ENCODE measurements at regions not wholly inside any gene's neighbourhood (a gene's known extent, or its start where the extent isn't known, plus 50 kb on each side); places are given as distances from the start of the nearest gene placed in this dataset.

GRCh38 chr2:84278386-84278785, 180.7 kb downstream of the SUCLG1 start:
- H3K4me3 ChIP-seq (replicated peaks; ENCODE audit: low read depth, low read length) = no peak overlapping the region
- TF ChIP-seq CTCF (IDR thresholded peaks at IDR 0.05; ENCODE audit: insufficient read depth, low read length, poor library complexity, severe bottlenecking) = no peak
- H3K27me3 ChIP-seq (replicated peaks; ENCODE audit: control insufficient read depth, insufficient read depth, low read length) = no peaks in the 10 kb centered on the region; the same call in 1 of the 2 replicates
- DNase-seq (ENCODE audit: extremely low read depth, insufficient read length) = no peak
- no peaks in the 10 kb centered on the region for H3K36me3 ChIP-seq (ENCODE audit: control insufficient read depth, insufficient read depth, low read length)

GRCh38 chr2:84276590-84277255, 182.4 kb downstream of the SUCLG1 start:
- no peak for DNase-seq (ENCODE audit: extremely low read depth, insufficient read length)
- Histone ChIP-seq H3K4me3 (replicated peaks; ENCODE audit: low read depth, low read length) (no peak overlapping the region), H3K27me3 (replicated peaks; ENCODE audit: control insufficient read depth, insufficient read depth, low read length) (no peaks in the 10 kb centered on the region; the same call in 1 of the 2 replicates), H3K36me3 (ENCODE audit: control insufficient read depth, insufficient read depth, low read length) (no peaks in the 10 kb centered on the region)
- no peak for TF ChIP-seq CTCF (IDR thresholded peaks at IDR 0.05; ENCODE audit: insufficient read depth, low read length, poor library complexity, severe bottlenecking)

GRCh38 chr2:84273406-84273805, 185.7 kb downstream of the SUCLG1 start:
- no peak for TF ChIP-seq CTCF (IDR thresholded peaks at IDR 0.05; ENCODE audit: insufficient read depth, low read length, poor library complexity, severe bottlenecking)
- DNase-seq (ENCODE audit: extremely low read depth, insufficient read length) = no peak
- Histone ChIP-seq H3K36me3 (ENCODE audit: control insufficient read depth, insufficient read depth, low read length) (no peaks in the 10 kb centered on the region), H3K27me3 (replicated peaks; ENCODE audit: control insufficient read depth, insufficient read depth, low read length) (no peaks in the 10 kb centered on the region; the same call in 1 of the 2 replicates), H3K4me3 (replicated peaks; ENCODE audit: low read depth, low read length) (no peak overlapping the region)

- DNase-seq (ENCODE audit: extremely low read depth, insufficient read length) = no peak
- no peak for TF ChIP-seq CTCF (IDR thresholded peaks at IDR 0.05; ENCODE audit: insufficient read depth, low read length, poor library complexity, severe bottlenecking)
Observed at GRCh38 chr2:84271977-84272376, 187.1 kb downstream of the SUCLG1 start.

GRCh38 chr2:84257831-84258230, 201.2 kb downstream of the SUCLG1 start:
- peak; percentile 28 for TF ChIP-seq CTCF (IDR thresholded peaks at IDR 0.05; ENCODE audit: insufficient read depth, low read length, poor library complexity, severe bottlenecking)
- no peaks in the 10 kb centered on the region for H3K36me3 ChIP-seq (ENCODE audit: control insufficient read depth, insufficient read depth, low read length)
- no peak for DNase-seq (ENCODE audit: extremely low read depth, insufficient read length)
- H3K4me3 ChIP-seq (replicated peaks; ENCODE audit: low read depth, low read length) = no peak overlapping the region
- no peaks in the 10 kb centered on the region for H3K27me3 ChIP-seq (replicated peaks; ENCODE audit: control insufficient read depth, insufficient read depth, low read length)

More at GRCh38 chr2:84271977-84272376, 187.1 kb downstream of the SUCLG1 start:
- no peaks in the 10 kb centered on the region for H3K36me3 ChIP-seq (ENCODE audit: control insufficient read depth, insufficient read depth, low read length)
- no peaks in the 10 kb centered on the region; the same call in 1 of the 2 replicates for H3K27me3 ChIP-seq (replicated peaks; ENCODE audit: control insufficient read depth, insufficient read depth, low read length)
- no peak overlapping the region for H3K4me3 ChIP-seq (replicated peaks; ENCODE audit: low read depth, low read length)
